Left ventricle myocardium superior (tissue), 1 donor: ENCODE measurements at regions not wholly inside any gene's neighbourhood (a gene's known extent, or its start where the extent isn't known, plus 50 kb on each side); places are given as distances from the start of the nearest gene placed in this dataset.

Experiments
- ATAC-seq: fragments of 200-7000 bp; cut with Tn5 transposase; one replicate; pipeline ENCODE4 v1.9.1; 2020; ENCODE audit warnings: mild to moderate bottlenecking, moderate library complexity
- DNase-seq: peaks from one replicate; pipeline ENCODE4 v3.0.0-alpha.2; 2020
- intact Hi-C: fragments of 100-400 bp; cut with micrococcal nuclease; formaldehyde crosslinking; loops from one replicate; pipeline ENCODE4 v1.11.0; 2022
- donor health status: DM: no; HTN: yes; CAD: no; lungs with severe emphysema.

- no peak for ATAC-seq
- no peak for DNase-seq
- intact Hi-C loops, result no loop called here
These were observed 165.4 kb downstream of the RBM43 start for GRCh38 chr2:151096235-151096634.

- DNase-seq (no peak), ATAC-seq (no peak)
- intact Hi-C loops, result no loop called here
These were observed 166.2 kb downstream of the RBM43 start for GRCh38 chr2:151095463-151095862.

GRCh38 chr2:151091583-151091982, 170.1 kb downstream of the RBM43 start:
- DNase-seq (no peak), ATAC-seq (no peak)
- intact Hi-C loops, result no loop called here

GRCh38 chr2:151087377-151087776, 174.3 kb downstream of the RBM43 start:
- intact Hi-C loops, result no loop called here
- no peak for ATAC-seq
- no peak for DNase-seq

GRCh38 chr2:151085181-151085611, 176.5 kb downstream of the RBM43 start:
- ATAC-seq, result no peak
- intact Hi-C loops, result no loop called here
- DNase-seq, result no peak

- intact Hi-C loops, result no loop called here
- DNase-seq (no peak), ATAC-seq (no peak)
These were observed 177.5 kb downstream of the RBM43 start for GRCh38 chr2:151083856-151084795.

GRCh38 chr2:151078889-151079288, 182.8 kb downstream of the RBM43 start:
- no peak for ATAC-seq
- intact Hi-C loops, result no loop called here
- no peak for DNase-seq

GRCh38 chr2:151071906-151072305, 189.8 kb downstream of the RBM43 start:
- DNase-seq (no peak), ATAC-seq (no peak)
- intact Hi-C loops, result no loop called here

GRCh38 chr2:151071382-151071781, 190.3 kb downstream of the RBM43 start:
- DNase-seq (no peak), ATAC-seq (no peak)
- intact Hi-C loops, result no loop called here

GRCh38 chr2:151070253-151070652, 191.4 kb downstream of the RBM43 start:
- intact Hi-C loops, result no loop called here
- DNase-seq (no peak), ATAC-seq (no peak)

- intact Hi-C loops, result no loop called here
- DNase-seq, result no peak
- no peak for ATAC-seq
These were observed 193.8 kb downstream of the RBM43 start for GRCh38 chr2:151067658-151068369.

GRCh38 chr2:151063271-151063670, 198.4 kb downstream of the RBM43 start:
- intact Hi-C loops, result no loop called here
- no peak for ATAC-seq
- no peak for DNase-seq

GRCh38 chr2:151060287-151060686, 201.4 kb downstream of the RBM43 start:
- intact Hi-C loops, result no loop called here
- ATAC-seq (no peak), DNase-seq (no peak)

GRCh38 chr2:151056870-151057269, 204.8 kb downstream of the RBM43 start:
- intact Hi-C loops, result no loop called here
- ATAC-seq (no peak), DNase-seq (no peak)

- intact Hi-C loops, result no loop called here
- DNase-seq, result no peak
- no peak for ATAC-seq
These were observed 208.0 kb downstream of the RBM43 start for GRCh38 chr2:151053661-151053990.

GRCh38 chr2:151052850-151053660, 208.6 kb downstream of the RBM43 start:
- intact Hi-C loops, result no loop called here

GRCh38 chr2:151051574-151052220, 210.0 kb downstream of the RBM43 start:
- DNase-seq (no peak), ATAC-seq (no peak)
- intact Hi-C loops, result no loop called here

More at GRCh38 chr2:151052850-151053660, 208.6 kb downstream of the RBM43 start:
- no peak for DNase-seq
- no peak for ATAC-seq

- intact Hi-C loops, result loop anchor here (5.0 kb wide), 1 partner anchor 173 kb away; no protein-coding TSS in a partner anchor
- ATAC-seq (no peak), DNase-seq (no peak)
These were observed 211.9 kb downstream of the RBM43 start for GRCh38 chr2:151049746-151050145.
